Lower leg skin (tissue), 3 donors: ENCODE measurements at regions not wholly inside any gene's neighbourhood (a gene's known extent, or its start where the extent isn't known, plus 50 kb on each side); places are given as distances from the start of the nearest gene placed in this dataset.

ENCODE experiments used
- CTCF ChIP-seq, 3 donors: fragments of 450-650 bp; IDR thresholded peaks; one replicate each; pipeline ENCODE4 v1.5.1; 2016; ENCODE audit warnings: antibody characterized with exemption in 3 of 3, mild to moderate bottlenecking in 3 of 3, moderate library complexity in 2 of 3
- POLR2A ChIP-seq, 2 donors: fragments of 450-650 bp; IDR thresholded peaks; one replicate each; pipeline ENCODE4 v1.6.1; 2016 to 2017; ENCODE audit warnings: antibody characterized with exemption in 2 of 2, mild to moderate bottlenecking in 1 of 2, moderate library complexity in 1 of 2

- TF ChIP-seq CTCF (IDR thresholded peaks at IDR 0.05) (no peak), POLR2A (IDR thresholded peaks at IDR 0.05) (no peak)
These were observed 105.8 kb upstream of the DSCAM start for GRCh38 chr21:40952551-40953323.
